ENCODE measurements at regions not wholly inside any gene's neighbourhood (a gene's known extent, or its start where the extent isn't known, plus 50 kb on each side); places are given as distances from the start of the nearest gene placed in this dataset.
"Not testable (repeated sequence)": the region's sequence is repeated elsewhere in the genome, so short reads cannot be mapped to it uniquely, and the experiment has no call there.

DNA sequence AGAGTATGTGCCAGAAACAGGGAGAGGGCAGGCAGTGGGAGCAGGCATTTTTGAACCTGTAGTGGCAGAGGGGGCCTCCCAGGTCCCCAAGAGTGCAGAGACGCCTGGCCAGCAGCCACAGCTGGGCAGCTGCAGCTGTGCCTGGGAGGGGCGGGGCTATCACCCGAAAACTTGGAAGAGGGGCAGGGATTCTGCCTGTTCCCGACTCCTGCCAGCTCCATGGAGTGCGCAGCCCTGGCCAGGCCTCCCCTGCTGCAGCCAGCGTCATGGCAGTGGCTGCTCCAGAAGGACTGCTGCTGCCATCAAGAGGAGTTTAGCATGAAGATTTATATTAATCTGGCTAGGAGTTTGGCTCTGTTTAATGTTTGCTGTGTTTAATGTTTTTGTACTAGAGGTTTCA lies 532.1 kb upstream of the PITX2 start:
- no peaks in the 10 kb centered on the region for H3K36me3 ChIP-seq
- TF ChIP-seq, protein P1, sequence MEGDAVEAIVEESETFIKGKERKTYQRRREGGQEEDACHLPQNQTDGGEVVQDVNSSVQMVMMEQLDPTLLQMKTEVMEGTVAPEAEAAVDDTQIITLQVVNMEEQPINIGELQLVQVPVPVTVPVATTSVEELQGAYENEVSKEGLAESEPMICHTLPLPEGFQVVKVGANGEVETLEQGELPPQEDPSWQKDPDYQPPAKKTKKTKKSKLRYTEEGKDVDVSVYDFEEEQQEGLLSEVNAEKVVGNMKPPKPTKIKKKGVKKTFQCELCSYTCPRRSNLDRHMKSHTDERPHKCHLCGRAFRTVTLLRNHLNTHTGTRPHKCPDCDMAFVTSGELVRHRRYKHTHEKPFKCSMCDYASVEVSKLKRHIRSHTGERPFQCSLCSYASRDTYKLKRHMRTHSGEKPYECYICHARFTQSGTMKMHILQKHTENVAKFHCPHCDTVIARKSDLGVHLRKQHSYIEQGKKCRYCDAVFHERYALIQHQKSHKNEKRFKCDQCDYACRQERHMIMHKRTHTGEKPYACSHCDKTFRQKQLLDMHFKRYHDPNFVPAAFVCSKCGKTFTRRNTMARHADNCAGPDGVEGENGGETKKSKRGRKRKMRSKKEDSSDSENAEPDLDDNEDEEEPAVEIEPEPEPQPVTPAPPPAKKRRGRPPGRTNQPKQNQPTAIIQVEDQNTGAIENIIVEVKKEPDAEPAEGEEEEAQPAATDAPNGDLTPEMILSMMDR (IDR thresholded peaks at IDR 0.05; ENCODE audit: low read depth, low read length): no peak
- H3K27me3 ChIP-seq (ENCODE audit: insufficient read depth, low read depth, severe bottlenecking): peaks cover 11% of the 10 kb centered on the region
- no peak overlapping the region for H3K4me3 ChIP-seq (ENCODE audit: low read depth, low read length)
- peaks cover 12% of the 10 kb centered on the region for H3K9me3 ChIP-seq (ENCODE audit: severe bottlenecking)
- DNase-seq: no peak
- H3K27ac ChIP-seq: no peak overlapping the region

DNA sequence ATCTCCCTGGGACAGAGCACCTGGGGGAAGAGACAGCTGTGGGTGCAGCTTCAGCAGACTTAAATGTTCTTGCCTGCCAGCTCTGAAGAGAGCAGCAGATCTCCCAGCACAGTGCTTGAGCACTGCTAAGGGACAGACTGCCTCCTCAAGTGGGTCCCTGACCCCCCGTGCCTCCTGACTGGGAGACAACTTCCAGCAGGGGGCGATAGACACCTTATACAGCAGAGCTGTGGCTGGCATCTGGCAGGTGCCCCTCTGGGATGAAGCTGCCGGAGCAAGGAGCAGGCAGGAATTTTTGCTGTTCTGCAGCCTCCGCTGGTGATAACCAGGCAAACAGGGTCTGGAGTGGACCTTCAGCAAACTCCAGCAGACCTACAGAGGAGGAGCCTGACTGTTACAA lies 541.7 kb upstream of the PITX2 start:
- peak; percentile 88 for DNase-seq
- TF ChIP-seq, protein P1 (IDR thresholded peaks at IDR 0.05; ENCODE audit: low read depth, low read length): peak; percentile 80
- not testable (repeated sequence) for H3K4me3 ChIP-seq (ENCODE audit: low read depth, low read length); H3K27ac ChIP-seq; H3K9me3 ChIP-seq (ENCODE audit: severe bottlenecking); H3K36me3 ChIP-seq
- peaks cover 11% of the 10 kb centered on the region for H3K27me3 ChIP-seq (ENCODE audit: insufficient read depth, low read depth, severe bottlenecking)

DNA sequence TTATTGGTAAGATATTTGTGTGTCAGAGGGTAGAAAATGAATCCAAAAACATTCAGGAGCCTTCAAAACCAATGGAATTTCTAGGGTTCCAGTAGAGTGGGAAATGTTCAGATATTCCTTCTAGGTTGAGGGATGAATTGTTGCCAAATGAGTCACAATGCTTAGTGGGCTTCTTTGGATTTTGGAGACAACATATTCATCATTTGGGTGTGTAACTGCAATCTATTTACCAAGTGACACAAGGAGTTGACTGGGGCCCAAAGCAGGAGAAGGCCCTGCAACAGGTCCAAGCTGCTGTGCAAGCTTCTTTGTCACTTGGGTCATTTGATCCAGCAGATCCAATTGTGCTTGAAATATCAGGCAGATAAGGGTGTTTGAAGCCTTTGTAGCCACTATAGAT lies 551.5 kb upstream of the PITX2 start:
- no peaks in the 10 kb centered on the region for H3K36me3 ChIP-seq
- no peaks in the 10 kb centered on the region for H3K9me3 ChIP-seq (ENCODE audit: severe bottlenecking)
- no peak overlapping the region for H3K4me3 ChIP-seq (ENCODE audit: low read depth, low read length)
- TF ChIP-seq, protein P1 (IDR thresholded peaks at IDR 0.05; ENCODE audit: low read depth, low read length): no peak
- H3K27ac ChIP-seq: no peak overlapping the region
- DNase-seq: no peak
- no peaks in the 10 kb centered on the region for H3K27me3 ChIP-seq (ENCODE audit: insufficient read depth, low read depth, severe bottlenecking)

DNA sequence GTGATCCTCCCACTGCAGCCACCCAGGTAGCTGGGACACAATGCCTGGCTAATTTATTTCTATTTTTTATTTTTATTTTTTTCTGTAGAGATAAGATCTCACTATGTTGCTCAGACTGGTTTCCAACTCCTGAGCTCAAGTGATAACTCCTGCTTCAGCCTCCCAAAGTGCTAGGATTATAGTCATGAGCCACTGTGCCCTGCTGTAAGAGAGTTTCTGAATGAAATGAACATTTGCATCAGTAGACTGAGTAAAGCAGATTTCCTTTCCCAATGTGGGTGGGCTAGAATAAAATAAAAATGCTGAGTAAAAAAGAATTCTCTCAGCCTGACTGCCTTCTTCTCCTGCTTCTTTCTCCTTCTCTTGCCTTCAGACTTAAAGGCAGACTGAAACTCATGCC lies 555.4 kb upstream of the PITX2 start:
- TF ChIP-seq, protein P1 (IDR thresholded peaks at IDR 0.05; ENCODE audit: low read depth, low read length): no peak
- Histone ChIP-seq H3K27me3 (ENCODE audit: insufficient read depth, low read depth, severe bottlenecking) (no peaks in the 10 kb centered on the region), H3K4me3 (ENCODE audit: low read depth, low read length) (no peak overlapping the region), H3K9me3 (ENCODE audit: severe bottlenecking) (peaks cover 7% of the 10 kb centered on the region), H3K27ac (no peak overlapping the region), H3K36me3 (no peaks in the 10 kb centered on the region)
- no peak for DNase-seq

DNA sequence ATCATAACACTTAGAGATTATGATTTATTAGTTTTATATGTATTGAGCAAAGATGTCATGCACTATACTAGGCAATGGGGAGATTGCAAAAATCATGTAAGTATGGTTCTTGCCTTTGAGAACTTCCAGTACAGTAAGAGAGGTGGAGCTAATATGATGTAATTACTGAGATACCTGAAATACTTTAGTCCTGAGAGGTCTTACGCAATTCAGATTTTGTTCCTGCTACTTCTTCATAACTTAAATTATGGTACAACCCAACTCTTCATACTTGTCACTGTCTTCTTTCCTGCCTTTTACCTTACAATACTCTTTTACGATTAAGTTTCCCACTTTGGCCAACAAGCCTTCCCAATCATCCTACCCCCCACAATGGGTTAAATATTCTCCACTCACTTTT lies 564.2 kb upstream of the PITX2 start:
- Histone ChIP-seq H3K36me3 (no peaks in the 10 kb centered on the region), H3K27ac (no peak overlapping the region), H3K27me3 (ENCODE audit: insufficient read depth, low read depth, severe bottlenecking) (no peaks in the 10 kb centered on the region), H3K9me3 (ENCODE audit: severe bottlenecking) (peaks cover 7% of the 10 kb centered on the region), H3K4me3 (ENCODE audit: low read depth, low read length) (no peak overlapping the region)
- TF ChIP-seq, protein P1 (IDR thresholded peaks at IDR 0.05; ENCODE audit: low read depth, low read length): no peak
- DNase-seq: no peak

DNA sequence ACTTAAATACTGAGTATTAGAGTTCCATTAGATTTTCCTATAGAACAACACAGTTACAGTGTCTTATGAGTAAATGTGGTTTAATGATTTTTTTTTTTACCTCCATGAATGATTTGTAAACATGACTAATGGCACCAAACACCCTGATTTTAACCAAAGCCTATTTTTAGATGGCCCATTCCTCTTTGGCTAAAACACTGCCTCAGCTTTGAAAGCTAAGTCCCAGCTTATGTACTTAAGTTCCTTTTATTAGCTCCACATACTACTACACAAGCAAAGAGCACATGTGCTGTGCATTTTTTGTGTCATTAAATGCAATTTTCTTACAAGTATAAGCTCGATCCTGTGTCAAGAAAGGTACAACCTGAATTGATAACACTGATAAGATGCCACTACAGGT lies 575.6 kb upstream of the PITX2 start:
- no peaks in the 10 kb centered on the region for H3K9me3 ChIP-seq (ENCODE audit: severe bottlenecking)
- DNase-seq: no peak
- TF ChIP-seq, protein P1 (IDR thresholded peaks at IDR 0.05; ENCODE audit: low read depth, low read length): no peak
- H3K27ac ChIP-seq: no peak overlapping the region
- no peaks in the 10 kb centered on the region for H3K27me3 ChIP-seq (ENCODE audit: insufficient read depth, low read depth, severe bottlenecking)
- no peaks in the 10 kb centered on the region for H3K36me3 ChIP-seq
- H3K4me3 ChIP-seq (ENCODE audit: low read depth, low read length): no peak overlapping the region

All from WERI-Rb-1 (cell line).